ENCODE measurements at regions not wholly inside any gene's neighbourhood (a gene's known extent, or its start where the extent isn't known, plus 50 kb on each side); places are given as distances from the start of the nearest gene placed in this dataset.

DNA sequence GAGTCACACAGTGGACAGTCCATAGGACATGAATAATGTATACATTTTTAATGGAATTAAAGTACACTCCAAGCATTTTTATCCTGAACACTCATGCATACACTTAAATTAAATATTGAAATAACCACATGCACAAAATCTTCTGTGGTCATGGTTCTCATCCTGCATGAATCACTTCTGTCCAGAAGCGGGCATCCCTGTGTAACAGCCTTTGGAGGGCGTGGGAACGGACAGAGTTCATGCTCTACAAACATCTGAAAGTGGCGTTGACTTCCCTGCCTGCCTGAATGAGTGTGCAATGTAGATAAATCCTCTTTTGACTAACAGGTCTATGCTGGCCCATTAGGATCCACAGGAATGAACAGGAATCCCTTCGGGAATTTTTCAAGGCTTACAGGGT lies 780.2 kb downstream of the BRD1 start:
- no peak for DNase-seq

DNA sequence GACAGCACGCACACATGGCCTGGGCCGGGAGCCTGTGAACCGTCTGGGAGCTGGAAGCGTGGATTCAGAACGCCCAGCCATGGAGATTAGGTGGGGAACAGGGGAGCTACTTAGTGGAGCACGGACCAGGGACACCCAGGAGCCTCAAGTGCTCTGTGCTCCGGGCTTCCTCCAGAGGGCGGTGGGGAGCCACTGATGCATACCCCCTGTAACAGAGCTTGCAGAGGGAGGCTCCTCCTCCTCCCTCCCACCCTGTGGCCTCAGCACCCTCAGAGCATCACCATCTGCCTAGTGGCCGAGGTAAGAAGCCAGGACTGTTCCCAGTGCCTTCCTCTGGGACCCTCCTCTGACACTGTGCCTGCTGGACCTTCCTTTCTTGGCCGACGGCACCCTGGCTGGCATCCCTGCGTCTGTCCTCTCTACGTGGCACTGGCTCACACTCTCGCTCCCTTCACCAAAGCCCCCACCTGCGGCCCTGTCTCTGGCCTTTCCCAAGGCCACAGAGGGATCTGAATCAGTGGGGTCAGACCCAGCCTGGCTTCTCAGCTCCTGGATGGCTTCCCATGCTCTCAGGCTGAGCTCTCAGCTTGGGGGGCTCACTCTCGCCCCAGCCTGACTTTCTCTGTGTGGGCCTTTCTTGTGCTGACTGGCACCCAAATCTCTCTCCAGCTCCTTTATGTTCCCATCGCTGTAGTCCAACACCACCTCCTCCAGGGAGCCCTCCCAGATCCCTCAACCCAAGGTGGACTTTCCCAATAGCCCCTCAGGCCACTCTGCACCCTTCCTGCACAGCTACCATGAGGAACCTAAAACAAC lies 780.9 kb downstream of the BRD1 start:
- DNase-seq, result peak; percentile 70

GRCh38 chr22:49046000-49046545 lies 781.6 kb downstream of the BRD1 start:
- no peak for DNase-seq

DNA sequence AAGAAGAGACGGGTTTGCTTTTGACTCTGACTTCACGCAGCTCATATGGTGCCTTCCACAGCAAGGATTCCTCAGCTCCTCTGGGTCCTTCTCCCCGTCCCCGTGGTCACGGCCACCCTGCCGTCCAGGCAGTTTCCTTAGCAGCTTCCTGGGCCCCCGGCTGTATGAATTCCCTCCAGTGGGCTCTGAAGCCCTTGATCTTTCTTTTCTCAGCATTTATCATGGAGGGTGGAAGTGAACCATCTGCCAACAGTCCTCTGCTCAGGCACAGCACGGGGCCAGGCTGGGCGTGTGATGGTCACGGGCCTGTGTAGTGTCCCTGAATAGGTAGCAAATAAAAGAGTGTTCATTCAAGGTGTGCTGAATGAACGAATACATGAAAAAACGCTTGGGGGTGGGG lies 782.4 kb downstream of the BRD1 start:
- no peak for DNase-seq

DNA sequence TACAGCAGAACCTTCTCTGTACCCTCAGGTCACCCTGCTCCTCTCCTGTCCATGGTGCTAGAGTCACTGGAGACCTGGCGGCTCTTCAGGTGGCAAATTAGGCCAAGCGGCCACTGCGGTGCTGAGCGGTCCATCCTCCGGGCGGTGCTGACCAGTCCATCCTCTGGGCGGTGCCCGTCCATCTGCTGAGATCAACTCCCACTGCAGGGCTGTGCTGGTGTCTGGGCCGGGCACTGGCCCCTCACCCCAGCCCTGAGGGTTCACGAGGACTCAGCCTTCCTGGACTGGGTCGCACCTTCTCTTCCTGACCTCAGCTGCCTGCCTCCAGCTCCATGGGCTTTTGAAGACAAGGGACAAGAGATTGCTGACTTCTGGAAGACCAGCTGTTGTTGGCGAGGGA lies 782.9 kb downstream of the BRD1 start:
- DNase-seq, result no peak

- no peak for DNase-seq
Measured at GRCh38 chr22:49044091-49044490, 783.6 kb downstream of the BRD1 start.

DNA sequence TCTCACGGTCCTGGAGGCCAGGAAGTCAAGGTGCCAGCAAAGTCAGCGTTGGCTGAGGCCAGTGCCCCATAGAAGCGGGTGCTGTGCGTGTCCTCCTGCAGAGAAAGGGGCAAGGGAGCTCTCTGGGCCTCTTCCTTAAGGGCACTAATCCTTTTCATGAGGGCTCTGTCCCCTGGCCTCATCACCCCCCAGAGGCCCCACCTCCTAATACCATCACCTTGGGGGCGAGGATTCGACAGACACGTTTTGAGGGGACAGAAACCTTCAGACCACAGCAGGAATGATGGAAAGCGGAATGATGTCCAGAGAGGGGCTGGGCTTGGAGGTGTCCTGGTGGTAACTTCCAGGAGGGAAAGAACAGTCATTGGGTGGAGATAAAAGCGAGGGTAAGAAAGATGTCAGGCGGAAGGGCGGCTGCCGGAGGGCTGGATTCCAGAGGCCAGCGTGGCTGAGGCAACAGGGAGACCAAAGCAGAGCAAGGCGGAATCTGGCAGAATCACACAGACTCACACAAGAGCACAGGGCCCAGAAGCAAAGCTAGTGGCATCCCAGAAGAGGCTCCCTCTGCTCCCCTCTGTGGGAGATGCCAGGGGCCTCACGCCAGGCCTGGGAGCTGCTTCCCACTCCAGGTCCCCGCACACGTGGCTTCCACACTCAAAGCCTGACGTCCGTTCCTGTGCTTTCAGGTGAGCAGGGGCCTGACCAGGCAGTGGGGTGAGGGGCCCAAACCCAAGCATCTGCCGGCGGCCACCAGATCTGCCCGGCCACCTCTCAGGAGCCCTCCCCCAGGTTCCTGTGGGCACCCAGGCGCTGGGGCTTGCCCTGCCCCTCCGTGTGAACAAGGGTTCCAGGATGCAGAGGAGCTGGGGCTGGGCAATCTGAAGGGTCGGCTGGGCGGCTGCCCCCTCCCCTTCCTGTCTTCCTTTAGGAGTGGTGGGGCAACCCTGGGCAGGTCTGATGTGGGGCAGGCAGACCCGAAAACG lies 784.5 kb downstream of the BRD1 start:
- DNase-seq, result no peak

- no peak for DNase-seq
Measured at GRCh38 chr22:49042066-49042465, 785.6 kb downstream of the BRD1 start.

- no peak for DNase-seq
Measured at GRCh38 chr22:49040754-49041467, 786.8 kb downstream of the BRD1 start.

GRCh38 chr22:49040111-49040510 lies 787.6 kb downstream of the BRD1 start:
- DNase-seq, result no peak

DNA sequence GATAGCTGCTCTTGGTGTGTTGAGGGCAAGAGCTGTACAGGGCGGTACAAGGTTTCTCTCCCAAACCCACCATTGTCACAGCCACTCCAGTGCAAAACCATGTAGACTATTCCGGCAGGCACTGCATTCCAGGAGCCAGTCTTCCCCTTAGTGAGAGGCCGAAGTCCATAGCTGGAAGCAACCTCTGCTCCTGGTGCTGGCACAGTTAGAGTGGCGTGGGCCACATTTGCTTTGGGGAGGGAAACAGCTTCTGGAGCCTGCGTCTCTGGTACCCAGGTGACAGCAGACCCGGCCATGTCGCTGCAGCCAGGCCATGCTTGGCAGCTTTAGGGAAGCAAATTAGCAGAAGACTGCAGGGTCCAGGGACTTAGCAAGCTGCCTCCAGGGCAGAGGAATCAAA lies 788.0 kb downstream of the BRD1 start:
- DNase-seq, result no peak

GRCh38 chr22:49037701-49038245 lies 789.9 kb downstream of the BRD1 start:
- no peak for DNase-seq

DNA sequence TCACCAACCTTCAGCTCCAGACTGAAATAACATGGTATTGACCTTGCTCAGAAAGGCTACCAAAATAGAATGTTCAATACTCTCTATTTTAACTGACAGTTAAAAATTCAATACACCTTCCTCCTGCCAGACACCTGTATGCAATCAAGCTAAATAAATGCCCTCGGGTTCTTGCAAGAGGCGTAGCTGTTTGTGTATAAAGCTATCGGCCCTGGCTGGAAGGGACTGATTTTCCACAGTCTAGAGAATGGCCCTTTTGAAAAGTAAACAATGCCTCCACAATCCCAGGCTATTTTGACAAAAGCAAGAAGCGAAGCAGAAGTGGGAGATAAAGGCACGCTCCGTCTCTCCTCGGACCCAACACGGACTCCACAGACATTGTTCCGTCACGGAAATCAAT lies 791.2 kb downstream of the BRD1 start:
- DNase-seq, result no peak

DNA sequence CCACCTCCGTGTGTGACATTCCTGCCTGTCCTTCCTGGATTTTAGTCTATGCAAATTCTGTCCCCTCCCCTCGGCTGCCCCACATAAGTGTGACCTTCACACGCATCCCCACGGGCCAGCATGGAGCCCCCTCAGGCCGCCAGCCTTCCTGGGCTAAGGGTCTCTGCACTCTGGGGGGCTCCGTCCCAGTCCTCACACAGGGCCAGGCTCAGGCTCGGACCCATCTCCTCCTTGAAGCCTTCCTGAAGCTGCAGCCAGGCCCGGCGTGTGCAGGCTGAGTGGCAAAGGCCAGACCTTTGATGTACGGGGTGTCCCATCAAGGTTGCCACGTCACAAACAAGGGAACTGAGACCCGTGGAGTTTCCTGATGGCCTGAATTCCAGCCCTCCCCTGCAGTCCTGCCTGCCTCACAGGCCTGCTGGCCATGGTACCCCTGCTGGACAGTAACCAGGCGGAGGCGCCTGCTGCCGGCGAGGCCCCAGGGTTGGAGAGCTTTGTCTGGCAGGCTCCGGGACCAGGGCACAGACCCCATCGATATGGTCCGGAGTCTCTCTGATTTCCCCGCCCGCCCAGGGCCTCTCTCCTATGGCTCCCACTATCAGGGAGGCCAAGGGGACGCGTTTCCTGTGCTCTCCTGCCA lies 791.7 kb downstream of the BRD1 start:
- DNase-seq, result no peak

DNA sequence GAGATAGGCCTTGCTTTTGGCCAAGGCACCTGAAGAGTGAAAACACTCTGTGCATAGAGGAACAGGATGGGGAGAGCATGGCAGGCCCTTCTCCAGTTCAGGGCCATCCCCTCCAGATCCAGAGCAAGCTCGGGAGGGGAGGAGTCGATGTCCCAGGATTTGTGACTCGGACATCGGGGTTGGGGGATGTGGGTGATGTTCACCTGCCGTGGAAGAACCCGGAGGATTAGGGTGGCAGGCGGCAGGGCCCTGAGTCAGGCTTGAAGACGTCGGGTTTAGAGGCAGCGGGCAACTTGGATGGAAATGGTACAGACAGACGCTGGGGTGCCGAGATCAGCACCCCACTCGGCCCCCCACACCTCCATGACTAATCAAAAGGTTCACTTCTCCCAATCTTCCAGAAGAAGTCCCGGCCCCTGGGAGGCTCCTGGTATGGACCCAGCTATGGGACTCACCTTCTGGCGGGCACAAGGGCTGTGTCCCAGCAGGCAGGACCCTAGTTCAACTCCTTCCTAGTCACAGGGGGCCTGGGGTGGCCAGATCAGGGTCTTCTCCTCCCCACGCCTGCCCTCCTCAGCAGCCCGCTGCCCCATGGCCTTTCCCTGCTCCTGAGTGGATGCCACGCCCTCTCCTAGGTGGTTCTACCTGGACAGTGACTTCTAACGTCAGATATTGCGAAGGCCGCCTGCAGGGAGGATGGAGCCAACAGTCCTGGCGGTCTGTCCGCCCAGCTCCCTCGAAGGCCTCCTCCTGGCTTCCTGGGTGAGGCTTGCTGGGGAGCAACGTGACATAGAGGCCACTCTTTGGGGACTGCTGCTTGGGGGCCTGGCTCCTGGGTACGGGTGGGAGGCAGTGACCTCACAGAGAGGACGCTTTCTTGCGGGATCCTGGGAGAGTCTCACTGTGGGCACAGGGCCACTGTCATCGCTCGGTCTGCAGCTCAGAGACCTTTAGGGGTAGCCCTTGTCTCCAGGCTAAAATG lies 792.5 kb downstream of the BRD1 start:
- no peak for DNase-seq

DNA sequence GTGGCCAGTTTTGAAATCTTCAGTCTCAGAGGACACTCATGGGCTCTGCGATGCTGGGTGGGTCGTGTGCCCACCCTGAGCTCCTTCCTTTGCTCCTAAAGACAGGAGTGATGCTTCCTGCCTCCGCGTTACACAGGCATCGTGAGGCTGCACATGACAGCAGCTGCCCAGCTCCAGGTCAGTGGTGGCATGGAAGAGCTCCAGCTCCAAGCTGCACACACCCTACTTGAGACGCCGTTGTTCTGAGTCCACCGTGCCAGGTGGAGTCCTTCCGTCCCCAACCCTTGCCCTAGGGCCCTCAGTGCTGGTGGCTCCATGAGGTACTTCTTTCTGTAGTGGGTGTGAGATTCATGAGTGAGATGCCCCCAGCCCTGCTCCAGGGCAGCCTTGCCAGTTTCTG lies 794.1 kb downstream of the BRD1 start:
- DNase-seq, result no peak

GRCh38 chr22:49032821-49033220 lies 794.9 kb downstream of the BRD1 start:
- no peak for DNase-seq

DNA sequence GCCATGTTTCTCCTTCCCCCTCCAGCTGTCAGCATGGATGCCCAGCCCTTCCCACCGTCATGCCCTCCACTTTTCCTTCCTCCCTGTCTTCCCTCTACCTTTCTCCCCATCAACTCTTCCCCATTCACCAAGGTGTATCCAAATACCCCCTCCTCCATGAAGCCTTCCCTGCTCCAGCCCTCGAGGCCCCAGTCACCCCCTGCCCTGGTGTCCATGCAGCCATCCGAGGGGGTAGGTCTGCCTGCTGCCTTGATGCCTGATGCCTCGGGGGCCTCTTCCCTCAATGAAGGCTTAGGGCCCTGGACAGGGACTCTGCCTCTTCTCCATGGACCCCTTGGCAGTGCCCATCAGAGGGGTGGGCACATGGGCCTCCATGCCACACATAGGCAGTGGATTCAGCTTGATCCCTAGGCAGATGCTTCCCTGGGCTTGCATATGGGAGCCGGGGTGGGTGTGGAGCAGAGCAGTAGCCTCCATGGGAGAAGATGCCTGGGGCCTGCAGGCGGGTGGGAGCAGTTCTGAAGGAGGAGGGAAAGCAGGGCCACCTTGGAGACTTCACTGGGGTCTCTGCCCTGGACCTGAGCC lies 795.8 kb downstream of the BRD1 start:
- DNase-seq, result no peak

DNA sequence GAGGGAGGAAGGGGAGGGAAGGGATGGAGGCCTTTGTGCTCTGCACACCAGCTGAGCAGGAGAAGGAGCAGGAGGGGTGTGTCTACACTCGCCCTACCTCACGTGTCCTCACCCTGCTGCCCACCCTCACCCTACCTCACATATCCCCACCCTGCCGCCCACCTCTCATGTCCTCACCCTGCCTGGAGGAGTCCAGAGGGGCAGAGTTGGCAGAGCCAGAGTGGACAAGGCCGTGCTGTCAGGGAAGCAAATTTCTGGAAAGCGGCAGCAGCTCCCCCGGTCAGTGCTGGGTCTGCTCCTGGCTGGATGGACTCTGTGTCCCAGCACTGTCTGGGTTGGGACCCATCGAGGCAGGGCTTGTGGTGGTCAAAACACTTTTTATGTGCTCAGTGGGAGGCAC lies 799.6 kb downstream of the BRD1 start:
- no peak for DNase-seq

GRCh38 chr22:49027368-49027670 lies 800.4 kb downstream of the BRD1 start:
- no peak for DNase-seq

Data from hematopoietic multipotent progenitor cell treated with erythropoietin and hydrocortisone succinate and interleukin-3 and kit ligand, for 4 days (in vitro differentiated cells).